HepG2 (cell line): ENCODE measurements at regions not wholly inside any gene's neighbourhood (a gene's known extent, or its start where the extent isn't known, plus 50 kb on each side); places are given as distances from the start of the nearest gene placed in this dataset.

Experiments
- ATAC-seq: fragments of 200-7000 bp; cut with Tn5 transposase; 3 replicates; pipeline ENCODE4 v1.9.1; 2020; ENCODE audit warnings: mild to moderate bottlenecking, moderate library complexity
- BruUV-seq: library from RNA; stranded (reverse); fragments of 400-500 nt; replicated peaks from 2 replicates; lab custom pipeline; 2021; lab: Mats Ljungman, UMichigan
- CTCF ChIA-PET: fragments of 300-600 bp; formaldehyde crosslinking; extraction: SDS; loops from one replicate; lab custom pipeline; 2021; ENCODE audit warnings: low total read pairs, inconsistent platforms, low intra/inter-chr PET ratio; lab: Yijun Ruan, JAX
- POLR2A ChIA-PET: fragments of 350-600 bp; sonication (Branson Sonifier 250); formaldehyde crosslinking; loops from one replicate; lab custom pipeline; 2020; ENCODE audit warnings: antibody characterized with exemption, inconsistent platforms; lab: Yijun Ruan, JAX
- DNase-seq: peaks from one replicate; pipeline ENCODE4 v3.0.0-alpha.2; 2015; ENCODE audit warnings: low spot score
- FAIRE-seq: peaks from 3 replicates; lab custom pipeline; 2011; peaks lifted over from hg19 to GRCh38; lab: Jason Lieb, UNC
- H2AFZ ChIP-seq: one replicate; pipeline ENCODE4 v1.6.1; 2011; ENCODE audit warnings: low read length, inconsistent platforms
- H3K27ac ChIP-seq: fragments of 300-600 bp; 3 replicates; pipeline ENCODE4 v1.8.0; 2011; ENCODE audit warnings: mixed run types, mild to moderate bottlenecking, mixed read lengths, low read length, inconsistent platforms; ENCODE audit not compliant: insufficient read depth; ENCODE audit errors: extremely low read length
- H3K27me3 ChIP-seq, 2 experiments: fragments of 200-600 bp in 1 of 2; 2 replicates in 1 of 2; 3 replicates in 1 of 2; pipeline versions ENCODE4 v1.6.0 to v1.8.0; 2011; ENCODE audit warnings: low read length in 2 of 2, mild to moderate bottlenecking in 2 of 2, moderate library complexity in 2 of 2, inconsistent platforms in 1 of 2; ENCODE audit not compliant: insufficient read depth in 2 of 2, control insufficient read depth in 1 of 2
- H3K36me3 ChIP-seq, 2 experiments: fragments of 200-600 bp in 1 of 2; replicated peaks in 1 of 2; 2 replicates in 1 of 2; 3 replicates in 1 of 2; pipeline versions ENCODE4 v1.5.1 to v1.8.0; 2011; ENCODE audit warnings: low read length in 2 of 2, inconsistent platforms in 1 of 2; ENCODE audit not compliant: insufficient read depth in 2 of 2, control insufficient read depth in 1 of 2
- H3K4me1 ChIP-seq: 2 replicates; pipeline ENCODE4 v1.5.1; 2012; ENCODE audit warnings: low read length, inconsistent platforms; ENCODE audit not compliant: insufficient read depth
- H3K4me2 ChIP-seq: 2 replicates; pipeline ENCODE4 v1.6.0; 2011; ENCODE audit warnings: low read depth, low read length, inconsistent platforms
- H3K4me3 ChIP-seq, 3 experiments: fragments of 200-600 bp in 1 of 3; sonication (generic), shearing (Covaris generic) in 1 of 3; replicated peaks in 1 of 3; 2 replicates each; pipeline ENCODE4 v1.5.1; 2011 to 2016; ENCODE audit warnings: low read length in 3 of 3, inconsistent platforms in 2 of 3, low read depth in 2 of 3, mild to moderate bottlenecking in 2 of 3, control low read depth in 1 of 3, mixed read lengths in 1 of 3; ENCODE audit not compliant: insufficient read depth in 1 of 3
- H3K79me2 ChIP-seq: one replicate; pipeline ENCODE4 v1.6.1; 2011; ENCODE audit warnings: low read length, inconsistent platforms; ENCODE audit not compliant: insufficient read depth
- H3K9ac ChIP-seq: 2 replicates; pipeline ENCODE4 v1.6.0; 2011; ENCODE audit warnings: mild to moderate bottlenecking, low read depth, low read length, inconsistent platforms; ENCODE audit not compliant: insufficient read depth
- H3K9me3 ChIP-seq: 2 replicates; pipeline ENCODE4 v1.5.1; 2012; ENCODE audit warnings: mild to moderate bottlenecking, low read length
- H4K20me1 ChIP-seq: 2 replicates; pipeline ENCODE4 v1.6.0; 2011; ENCODE audit warnings: inconsistent platforms, mild to moderate bottlenecking, low read length, moderate library complexity; ENCODE audit not compliant: insufficient read depth
- ARHGAP35 ChIP-seq: sonication (generic); formaldehyde crosslinking; IDR thresholded peaks from 2 replicates; pipeline ENCODE4 v1.9.0; 2022; ENCODE audit warnings: mild to moderate bottlenecking, inconsistent platforms, moderate library complexity, missing genetic modification reagents, borderline replicate concordance
- CENPX ChIP-seq: sonication (generic); formaldehyde crosslinking; IDR thresholded peaks from 2 replicates; pipeline ENCODE4 v1.9.0; 2021; ENCODE audit warnings: mild to moderate bottlenecking, missing genetic modification reagents, moderate library complexity
- EZH2 ChIP-seq: conservative IDR thresholded peaks from 2 replicates; pipeline ENCODE4 v1.6.1; 2012; ENCODE audit warnings: mild to moderate bottlenecking, low read depth, low read length, moderate library complexity
- LCORL ChIP-seq, 2 experiments: fragments of 450-650 bp in 1 of 2; sonication (generic) in 1 of 2; formaldehyde crosslinking in 1 of 2; IDR thresholded peaks; 2 replicates each; pipeline versions ENCODE4 v1.5.0 to v1.6.1; 2017 to 2020; ENCODE audit warnings: antibody characterized with exemption in 1 of 2, missing genetic modification reagents in 1 of 2
- MIXL1 ChIP-seq: IDR thresholded peaks from 2 replicates; pipeline ENCODE4 v1.6.1; 2016
- RELA ChIP-seq: sonication (generic); formaldehyde crosslinking; IDR thresholded peaks from 2 replicates; pipeline ENCODE4 v1.4.0; 2020; ENCODE audit warnings: missing genetic modification reagents
- SKI ChIP-seq: fragments of 450-650 bp; IDR thresholded peaks from one replicate; pipeline ENCODE4 v1.6.1; 2018; ENCODE audit warnings: mild to moderate bottlenecking; ENCODE audit not compliant: partially characterized antibody
- SPEN ChIP-seq: sonication (generic); formaldehyde crosslinking; IDR thresholded peaks from 2 replicates; pipeline ENCODE4 v1.5.1; 2020; ENCODE audit warnings: low read depth, mild to moderate bottlenecking, missing genetic modification reagents
- TEAD2 ChIP-seq: sonication (generic); formaldehyde crosslinking; IDR thresholded peaks from 2 replicates; pipeline ENCODE4 v1.9.0; 2021; ENCODE audit warnings: missing genetic modification reagents
- XRCC5 ChIP-seq: fragments of 200-400 bp; formaldehyde crosslinking; optimal IDR thresholded peaks from 2 replicates; pipeline ENCODE3; 2017; ENCODE audit warnings: mild to moderate bottlenecking, low read length
- ZBTB44 ChIP-seq: sonication (generic); formaldehyde crosslinking; IDR thresholded peaks from 2 replicates; pipeline ENCODE4 v1.4.0; 2020; ENCODE audit warnings: missing genetic modification reagents
- ZNF292 ChIP-seq: sonication (generic); formaldehyde crosslinking; IDR thresholded peaks from 2 replicates; pipeline ENCODE4 v1.8.1; 2022; ENCODE audit warnings: mild to moderate bottlenecking, low read depth, missing genetic modification reagents, borderline replicate concordance
- ZNF333 ChIP-seq: sonication (generic); formaldehyde crosslinking; IDR thresholded peaks from 2 replicates; pipeline ENCODE4 v1.4.0; 2020; ENCODE audit warnings: mild to moderate bottlenecking, missing genetic modification reagents, borderline replicate concordance
- ZNF572 ChIP-seq: sonication (generic); formaldehyde crosslinking; IDR thresholded peaks from 2 replicates; pipeline ENCODE4 v1.5.1; 2020; ENCODE audit warnings: mild to moderate bottlenecking, missing genetic modification reagents
- ZNF672 ChIP-seq: sonication (generic); formaldehyde crosslinking; IDR thresholded peaks from 2 replicates; pipeline ENCODE4 v1.8.1; 2022; ENCODE audit warnings: missing genetic modification reagents
- WGBS: methylation state at CpG from one replicate; pipeline ENCODE4 v1.1.6; 2017; ENCODE audit warnings: low lambda C conversion rate; 5-methylcytosine and 5-hydroxymethylcytosine counted together
- in situ Hi-C: cut with HindIII; loops from 2 replicates; pipeline ENCODE4 v1.10.0; 2017; ENCODE audit warnings: low pct_unique_long_range_greater_than_20kb; ENCODE audit not compliant: extremely low pct_ligation_motif_present
- intact Hi-C: fragments of 100-400 bp; cut with micrococcal nuclease; formaldehyde crosslinking; loops from one replicate; pipeline ENCODE4 v1.10.0; 2022; ENCODE audit not compliant: unreplicated experiment
- TF ChIP-seq, protein P1 (sequence below): sonication (generic); formaldehyde crosslinking; IDR thresholded peaks from 2 replicates; pipeline ENCODE4 v1.4.0; 2020; ENCODE audit warnings: mild to moderate bottlenecking, low read depth, missing genetic modification reagents
- TF ChIP-seq, protein P2 (sequence below): sonication (generic); formaldehyde crosslinking; IDR thresholded peaks from 2 replicates; pipeline ENCODE4 v1.4.0; 2020; ENCODE audit warnings: missing genetic modification reagents

DNA sequence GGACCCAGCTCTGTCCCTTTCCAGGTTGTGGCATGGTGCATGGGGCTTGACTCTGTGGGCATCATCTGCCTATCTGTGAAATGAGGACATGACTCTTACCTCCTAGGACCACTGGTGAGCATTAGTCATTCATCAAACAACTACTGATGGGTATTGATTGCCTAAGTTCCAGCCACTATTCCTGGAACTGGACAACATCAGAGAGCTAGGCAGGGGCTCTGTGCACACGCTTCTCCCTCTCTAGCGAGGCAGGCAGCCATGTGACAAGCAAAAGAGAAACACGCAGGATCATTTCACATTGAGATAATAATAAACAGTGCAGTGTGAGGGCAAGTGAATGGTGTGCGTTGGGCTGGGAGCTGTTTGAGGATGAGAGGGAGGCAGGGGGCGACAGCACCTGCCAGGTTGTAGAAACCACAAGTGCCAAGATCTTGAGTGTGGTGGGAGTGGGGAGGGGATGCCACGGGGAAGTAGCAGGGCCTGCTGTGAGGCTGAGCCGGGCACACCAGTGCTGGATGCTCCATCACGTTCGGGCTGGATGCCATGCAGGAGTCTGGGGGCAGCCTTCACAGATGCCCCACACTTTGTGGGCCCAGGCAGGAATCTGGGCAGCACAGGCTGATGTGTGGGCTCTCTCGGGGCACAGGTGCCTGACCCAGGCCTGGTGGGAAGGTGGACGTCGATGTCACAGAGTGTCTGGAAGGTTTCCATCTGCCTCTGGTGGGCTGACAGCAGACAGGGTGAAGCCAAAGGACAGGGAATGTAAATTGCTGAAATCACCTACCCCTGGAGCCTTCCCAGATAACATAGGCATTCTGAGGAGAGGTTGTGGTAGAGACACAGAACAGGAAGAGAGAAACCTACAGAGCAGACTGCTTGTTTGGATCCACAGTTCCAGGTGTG, 405.5 kb downstream of the RPS24 start:
- CTCF ChIA-PET: interaction anchor here (1.7 kb wide), 1 partner anchor 82 kb away, joined by 3 read pairs; no protein-coding TSS in a partner anchor
- H3K9ac ChIP-seq: peak overlapping the region; percentile 28; the same call in 1 of the 2 replicates
- H3K9me3 ChIP-seq: no peaks in the 10 kb centered on the region
- ATAC-seq: peak; percentile 79
- intact Hi-C loops: loop anchor here (1.0 to 10.0 kb wide), 3 partner anchors 20 to 756 kb away; no protein-coding TSS in a partner anchor
- DNase-seq: peak; percentile 76
- no peaks in the 10 kb centered on the region for H4K20me1 ChIP-seq
- in situ Hi-C loops: no loop called here
- no peaks in the 10 kb centered on the region for H3K27me3 ChIP-seq
- no TSS peak for BruUV-seq
- H2AFZ ChIP-seq: no peak overlapping the region
- POLR2A ChIA-PET: interaction anchor here (0.7 to 3.2 kb wide), 7 partner anchors 8 to 219 kb away, joined by 3 to 34 read pairs (median 8); no protein-coding TSS in a partner anchor
- FAIRE-seq: peak; percentile 30
- no peaks in the 10 kb centered on the region for H3K79me2 ChIP-seq
- peaks cover 70% of the 10 kb centered on the region for H3K4me1 ChIP-seq
- peak overlapping the region; percentile 60 for H3K27ac ChIP-seq
- H3K4me2 ChIP-seq: peak overlapping the region; percentile 45; the same call in 1 of the 2 replicates
- no peaks in the 10 kb centered on the region for H3K36me3 ChIP-seq
- no peak overlapping the region for H3K4me3 ChIP-seq
- WGBS: 79% methylated on average over 10 of the region's 12 CpGs
- TF ChIP-seq ZNF333 (CRISPR knock-in tag) (no peak), ARHGAP35 (CRISPR knock-in tag) (no peak), ZBTB44 (CRISPR knock-in tag) (no peak), ZNF572 (CRISPR knock-in tag) (no peak), SPEN (CRISPR knock-in tag) (no peak), SKI (no peak), ZNF292 (CRISPR knock-in tag) (peak; percentile 36; the same call in 1 of the 2 replicates), TEAD2 (CRISPR knock-in tag) (no peak), XRCC5 (no peak), CENPX (CRISPR knock-in tag) (no peak), MIXL1 (CRISPR knock-in tag) (peak; percentile 23; the same call in 1 of the 2 replicates), RELA (CRISPR knock-in tag) (no peak), LCORL (IDR thresholded peaks at IDR 0.05) (no peak), LCORL (CRISPR knock-in tag; IDR thresholded peaks at IDR 0.05) (no peak), EZH2 (no peak), ZNF672 (CRISPR knock-in tag) (no peak)
- TF ChIP-seq, protein P1, sequence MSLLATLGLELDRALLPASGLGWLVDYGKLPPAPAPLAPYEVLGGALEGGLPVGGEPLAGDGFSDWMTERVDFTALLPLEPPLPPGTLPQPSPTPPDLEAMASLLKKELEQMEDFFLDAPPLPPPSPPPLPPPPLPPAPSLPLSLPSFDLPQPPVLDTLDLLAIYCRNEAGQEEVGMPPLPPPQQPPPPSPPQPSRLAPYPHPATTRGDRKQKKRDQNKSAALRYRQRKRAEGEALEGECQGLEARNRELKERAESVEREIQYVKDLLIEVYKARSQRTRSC (CRISPR knock-in tag): no peak
- TF ChIP-seq, protein P2, sequence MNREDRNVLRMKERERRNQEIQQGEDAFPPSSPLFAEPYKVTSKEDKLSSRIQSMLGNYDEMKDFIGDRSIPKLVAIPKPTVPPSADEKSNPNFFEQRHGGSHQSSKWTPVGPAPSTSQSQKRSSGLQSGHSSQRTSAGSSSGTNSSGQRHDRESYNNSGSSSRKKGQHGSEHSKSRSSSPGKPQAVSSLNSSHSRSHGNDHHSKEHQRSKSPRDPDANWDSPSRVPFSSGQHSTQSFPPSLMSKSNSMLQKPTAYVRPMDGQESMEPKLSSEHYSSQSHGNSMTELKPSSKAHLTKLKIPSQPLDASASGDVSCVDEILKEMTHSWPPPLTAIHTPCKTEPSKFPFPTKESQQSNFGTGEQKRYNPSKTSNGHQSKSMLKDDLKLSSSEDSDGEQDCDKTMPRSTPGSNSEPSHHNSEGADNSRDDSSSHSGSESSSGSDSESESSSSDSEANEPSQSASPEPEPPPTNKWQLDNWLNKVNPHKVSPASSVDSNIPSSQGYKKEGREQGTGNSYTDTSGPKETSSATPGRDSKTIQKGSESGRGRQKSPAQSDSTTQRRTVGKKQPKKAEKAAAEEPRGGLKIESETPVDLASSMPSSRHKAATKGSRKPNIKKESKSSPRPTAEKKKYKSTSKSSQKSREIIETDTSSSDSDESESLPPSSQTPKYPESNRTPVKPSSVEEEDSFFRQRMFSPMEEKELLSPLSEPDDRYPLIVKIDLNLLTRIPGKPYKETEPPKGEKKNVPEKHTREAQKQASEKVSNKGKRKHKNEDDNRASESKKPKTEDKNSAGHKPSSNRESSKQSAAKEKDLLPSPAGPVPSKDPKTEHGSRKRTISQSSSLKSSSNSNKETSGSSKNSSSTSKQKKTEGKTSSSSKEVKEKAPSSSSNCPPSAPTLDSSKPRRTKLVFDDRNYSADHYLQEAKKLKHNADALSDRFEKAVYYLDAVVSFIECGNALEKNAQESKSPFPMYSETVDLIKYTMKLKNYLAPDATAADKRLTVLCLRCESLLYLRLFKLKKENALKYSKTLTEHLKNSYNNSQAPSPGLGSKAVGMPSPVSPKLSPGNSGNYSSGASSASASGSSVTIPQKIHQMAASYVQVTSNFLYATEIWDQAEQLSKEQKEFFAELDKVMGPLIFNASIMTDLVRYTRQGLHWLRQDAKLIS: no peak
